GM21786 (cell line): ENCODE measurements at regions not wholly inside any gene's neighbourhood (a gene's known extent, or its start where the extent isn't known, plus 50 kb on each side); places are given as distances from the start of the nearest gene placed in this dataset.

Source experiments
- ATAC-seq: cut with Tn5 transposase; IDR thresholded peaks from one replicate; pipeline ENCODE4 v1.9.1; 2021; ENCODE audit not compliant: unreplicated experiment

DNA sequence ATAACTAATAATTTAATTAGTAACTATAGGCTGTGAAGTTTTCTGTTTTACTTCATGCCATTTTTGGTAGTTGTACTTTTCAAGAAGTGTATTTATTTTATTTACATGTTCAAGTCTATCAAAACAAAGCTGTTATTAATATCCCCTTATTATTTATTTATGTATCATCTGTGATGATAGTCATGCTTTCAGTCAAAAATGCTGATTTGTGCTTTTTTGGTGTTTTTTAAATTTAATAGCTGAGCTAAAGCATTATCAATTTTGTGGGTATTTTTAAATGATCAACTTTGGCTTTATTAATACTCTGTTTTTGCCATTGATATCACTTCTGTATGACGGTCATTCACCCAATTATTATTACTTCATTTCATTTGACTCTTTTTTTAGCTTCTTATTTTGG is 1229.2 kb upstream of the CADM2 start:
- no peak for ATAC-seq

GRCh38 chr3:83734656-83735055 is 1224.1 kb upstream of the CADM2 start:
- no peak for ATAC-seq

GRCh38 chr3:83738202-83738601 is 1220.6 kb upstream of the CADM2 start:
- ATAC-seq, result no peak

GRCh38 chr3:83740504-83740903 is 1218.3 kb upstream of the CADM2 start:
- ATAC-seq, result no peak

DNA sequence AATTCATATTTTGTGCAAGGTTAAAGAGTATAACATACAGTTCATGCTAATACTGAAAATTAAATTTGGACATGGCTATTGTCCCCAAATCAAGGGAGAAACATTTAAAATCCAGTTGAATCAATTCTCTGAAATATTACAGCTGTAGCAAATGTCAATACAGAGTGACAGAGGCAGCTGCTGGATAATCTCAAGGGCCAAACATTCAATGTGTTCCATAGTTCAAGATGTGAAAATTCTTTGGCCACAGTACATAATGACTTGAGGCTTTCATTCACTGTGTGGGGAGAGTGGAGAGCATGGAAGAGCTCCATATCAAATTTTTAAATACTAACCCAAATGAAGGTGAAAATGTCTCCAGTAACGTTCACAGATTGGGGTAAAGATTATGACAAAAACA is 1192.8 kb upstream of the CADM2 start:
- no peak for ATAC-seq

DNA sequence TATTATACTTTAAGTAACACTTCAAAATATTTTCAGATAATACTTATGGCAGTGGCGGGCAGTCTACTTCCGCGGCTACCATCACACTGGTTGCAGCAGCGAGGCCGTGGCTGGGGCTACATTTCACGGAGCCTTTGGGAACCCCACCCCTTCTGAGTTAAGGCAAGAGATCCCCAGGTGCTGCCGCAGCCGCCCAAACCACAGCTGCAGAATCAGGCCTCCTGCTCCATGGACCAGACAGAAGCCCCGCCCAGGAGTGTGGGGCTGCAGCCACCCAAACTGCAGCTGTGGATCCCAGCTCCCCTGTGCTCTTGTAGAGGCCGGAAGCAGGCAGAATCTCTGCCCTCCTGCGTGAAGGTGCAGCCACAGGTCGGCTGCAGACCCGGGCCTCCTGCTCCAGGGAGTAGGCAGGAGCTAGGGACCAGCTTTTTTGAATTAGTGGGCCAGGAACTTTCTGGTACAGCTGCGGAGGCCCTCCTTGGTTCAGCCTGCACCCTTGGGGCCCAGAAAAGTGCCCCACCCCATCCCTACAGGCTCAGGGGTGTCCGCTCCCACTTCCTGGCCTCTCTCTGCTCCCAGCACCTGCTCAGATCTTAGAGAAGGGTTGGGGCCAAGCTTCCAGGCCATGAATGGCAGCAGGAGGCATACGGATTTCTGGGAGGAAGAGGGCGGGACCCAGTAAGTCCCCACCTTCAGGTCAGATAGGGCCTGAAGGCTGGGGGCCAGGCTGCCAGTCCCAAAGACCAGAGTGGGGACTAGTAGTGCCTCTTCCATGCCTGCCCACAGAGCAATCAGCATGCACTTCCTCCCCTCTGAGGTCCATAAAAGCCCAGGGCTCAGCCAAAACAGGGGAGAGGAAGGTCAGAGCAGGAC is 1188.8 kb upstream of the CADM2 start:
- no peak for ATAC-seq

DNA sequence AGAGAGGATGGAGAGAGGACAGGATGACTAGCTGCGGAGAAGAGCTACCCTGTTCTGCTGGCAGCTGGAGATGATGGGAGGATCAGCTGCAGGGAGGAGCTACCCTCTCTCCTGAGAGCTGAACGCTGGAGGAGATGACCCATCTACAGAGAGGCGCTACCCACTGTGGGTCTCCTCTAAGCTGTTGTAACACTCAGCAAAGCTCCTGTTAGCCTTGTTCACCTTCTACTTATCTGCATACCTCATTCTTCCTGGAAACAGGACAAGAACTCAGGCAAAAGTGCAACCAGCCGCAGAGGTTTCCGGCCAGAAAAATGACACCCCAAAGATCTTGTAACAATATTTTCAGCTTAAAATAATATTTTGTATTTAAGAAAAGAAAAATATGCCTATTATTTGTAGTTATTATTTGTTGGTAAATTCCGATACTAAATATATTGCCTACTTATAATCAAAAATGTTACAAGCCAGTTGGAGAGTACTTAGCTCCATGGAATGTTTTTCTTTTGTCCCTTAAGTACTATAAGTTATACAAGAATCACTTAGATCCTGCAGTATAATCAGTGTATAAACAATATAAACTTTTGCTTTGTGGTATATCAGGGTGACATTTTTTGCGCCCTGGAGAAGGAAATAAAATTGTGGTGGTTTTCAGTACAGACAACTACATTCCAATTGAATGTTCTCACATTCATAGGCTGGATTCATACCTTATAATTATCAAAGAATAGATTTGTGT is 1188.0 kb upstream of the CADM2 start:
- ATAC-seq, result no peak

DNA sequence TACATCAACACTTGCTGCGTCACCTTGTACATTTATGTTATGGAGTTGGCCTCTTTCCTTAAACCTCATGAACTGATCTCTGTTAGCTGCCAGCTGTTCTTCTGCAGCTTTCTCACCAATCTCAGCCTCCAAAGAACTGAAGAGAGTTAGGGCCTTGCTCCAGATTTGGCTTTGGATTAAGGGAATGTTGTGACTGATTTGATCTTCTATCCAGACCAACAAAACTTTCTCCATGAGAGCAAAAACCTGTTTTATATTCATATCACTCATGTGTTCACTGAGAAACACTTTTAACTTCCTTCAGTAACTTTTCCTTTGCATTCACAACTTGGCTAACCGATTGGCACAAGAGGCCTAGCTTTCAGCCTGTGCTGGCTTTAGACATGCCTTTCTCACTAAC is 1156.0 kb upstream of the CADM2 start:
- no peak for ATAC-seq

DNA sequence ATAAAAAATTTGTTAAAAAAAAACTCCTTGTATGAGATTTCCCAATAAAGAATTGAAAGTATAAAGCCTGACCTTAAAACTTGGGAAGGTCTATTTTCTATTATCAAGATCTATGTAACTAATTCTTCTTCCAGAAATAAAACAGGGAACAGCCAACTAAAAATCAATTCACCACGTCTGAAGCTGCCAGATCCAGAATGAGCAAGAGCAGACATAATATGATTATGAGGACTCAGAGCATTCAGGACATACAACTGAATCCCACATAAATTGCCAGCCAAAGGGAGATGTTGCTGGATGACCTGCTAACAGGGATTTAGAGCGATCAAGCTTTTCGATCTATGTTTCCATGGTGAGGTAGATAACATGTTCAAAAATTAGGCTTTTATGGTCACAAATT is 1151.3 kb upstream of the CADM2 start:
- no peak for ATAC-seq

GRCh38 chr3:83813176-83813575 is 1145.6 kb upstream of the CADM2 start:
- ATAC-seq, result no peak

GRCh38 chr3:83816653-83817052 is 1142.1 kb upstream of the CADM2 start:
- ATAC-seq, result no peak

- no peak for ATAC-seq
Observed at GRCh38 chr3:83821506-83821905, 1137.3 kb upstream of the CADM2 start.

DNA sequence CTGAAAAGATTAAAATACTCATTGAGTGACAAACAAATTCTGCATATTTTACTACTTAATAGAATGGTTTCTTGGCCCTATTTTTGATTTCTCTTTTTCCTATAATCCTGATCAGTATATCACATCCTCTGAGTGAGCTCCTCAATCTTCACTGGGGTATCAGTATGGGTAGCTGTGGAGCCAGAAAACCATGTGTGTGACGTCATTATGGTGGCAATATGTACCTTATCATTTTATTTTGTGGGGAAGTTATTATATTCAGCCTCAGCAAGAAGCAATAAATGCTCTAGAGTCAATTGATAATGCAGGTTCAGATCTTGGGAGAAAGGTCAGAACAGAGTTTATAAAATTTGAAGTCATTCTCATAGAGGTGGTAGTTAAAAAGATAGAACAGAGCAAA is 1135.7 kb upstream of the CADM2 start:
- no peak for ATAC-seq

DNA sequence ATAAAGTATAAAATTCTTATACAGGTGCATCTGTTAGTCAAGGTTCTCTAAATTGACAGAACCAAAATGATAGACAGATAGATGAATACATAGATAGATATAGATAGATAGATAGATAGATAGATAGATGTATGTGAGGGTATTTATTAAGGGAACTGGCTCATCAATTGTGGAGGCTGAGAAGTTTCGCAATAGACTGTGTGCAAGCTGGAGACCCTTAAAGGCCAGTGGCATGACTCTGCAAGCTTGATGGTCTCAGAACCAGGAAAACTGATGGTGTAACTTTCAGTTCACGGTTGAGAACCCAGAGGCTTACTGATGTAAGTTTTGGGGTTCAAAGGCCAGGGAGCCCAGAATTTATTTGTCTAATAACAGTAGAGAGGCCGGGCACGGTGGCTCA is 1123.7 kb upstream of the CADM2 start:
- no peak for ATAC-seq

GRCh38 chr3:83842511-83842910 is 1116.3 kb upstream of the CADM2 start:
- ATAC-seq, result no peak

- ATAC-seq, result no peak
Observed at GRCh38 chr3:83843716-83844115, 1115.1 kb upstream of the CADM2 start.

DNA sequence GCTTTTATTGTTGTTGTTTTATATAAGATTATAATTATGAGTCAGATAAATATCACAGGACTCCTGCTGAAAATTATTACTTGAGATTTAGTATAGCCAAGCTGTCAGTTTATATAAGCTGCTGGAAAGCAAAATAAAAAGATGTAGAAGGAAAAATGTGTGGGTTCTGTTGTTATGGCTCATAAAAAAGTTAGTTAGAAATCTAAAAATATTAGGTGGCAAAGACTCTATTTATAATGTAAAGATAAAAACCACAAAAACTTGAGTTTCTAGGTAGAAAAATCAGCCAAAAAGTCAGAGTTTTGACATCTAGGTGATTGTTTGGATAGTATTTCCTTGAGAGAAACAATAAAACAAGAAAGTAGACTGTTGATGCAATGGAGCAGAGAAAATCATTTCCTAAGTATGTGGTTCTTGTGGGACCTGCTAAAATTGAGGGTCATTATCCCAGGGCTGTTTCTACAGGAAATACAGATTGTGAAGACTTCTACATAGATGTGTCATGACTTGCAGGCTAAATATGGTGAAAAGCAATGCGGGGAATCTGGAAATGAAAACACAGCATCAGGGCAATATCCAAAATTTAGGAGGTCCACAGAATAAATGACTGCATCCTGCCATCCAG is 1109.6 kb upstream of the CADM2 start:
- no peak for ATAC-seq

DNA sequence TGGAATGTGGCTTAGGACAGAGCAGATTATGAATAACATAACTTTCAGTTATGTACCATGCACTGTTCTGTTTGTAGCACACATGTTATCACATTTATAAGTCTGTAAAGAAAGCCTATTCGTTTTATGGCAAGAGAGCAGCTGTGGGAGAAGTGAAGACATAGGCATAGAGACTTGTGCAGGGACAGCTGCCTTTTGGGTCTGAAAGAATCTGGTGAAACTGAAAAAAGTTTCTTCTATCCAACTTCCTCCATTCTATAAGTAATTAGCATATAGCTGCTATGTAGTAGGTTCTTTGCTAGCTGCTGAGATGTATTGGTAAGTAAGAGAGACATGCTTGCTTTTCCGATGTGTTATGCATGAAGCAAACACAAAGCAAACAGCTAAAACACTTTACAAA is 1095.4 kb upstream of the CADM2 start:
- ATAC-seq, result no peak

DNA sequence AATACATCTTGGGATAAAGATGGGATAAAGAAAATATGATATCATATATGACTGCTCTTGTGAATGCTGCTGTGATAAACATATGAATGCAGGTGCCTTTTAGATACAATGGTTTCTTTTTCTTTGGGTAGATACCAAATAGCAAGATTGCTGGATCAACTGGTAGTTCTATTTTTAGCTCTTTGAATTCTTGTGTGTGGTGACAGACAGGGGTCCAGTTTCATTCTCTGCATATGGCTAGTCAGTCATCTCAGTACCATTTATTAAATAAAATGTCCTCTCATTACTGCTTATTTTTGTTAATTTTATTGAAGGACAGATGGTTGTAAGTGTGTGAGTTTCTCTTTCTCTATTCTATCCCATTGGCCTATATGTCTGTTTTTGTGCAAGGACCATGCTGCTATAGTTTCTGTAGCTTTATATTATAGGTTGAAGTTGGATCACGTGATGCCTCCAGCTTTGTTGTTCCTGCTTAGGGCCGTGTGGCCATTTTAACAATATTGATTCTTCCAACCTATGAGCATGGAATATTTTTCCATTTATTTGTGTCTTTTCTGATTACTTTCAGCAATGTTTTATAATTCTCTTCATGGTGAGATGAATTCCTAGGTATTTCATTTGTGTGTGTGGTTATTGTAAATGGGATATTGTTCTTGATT is 1089.8 kb upstream of the CADM2 start:
- no peak for ATAC-seq

DNA sequence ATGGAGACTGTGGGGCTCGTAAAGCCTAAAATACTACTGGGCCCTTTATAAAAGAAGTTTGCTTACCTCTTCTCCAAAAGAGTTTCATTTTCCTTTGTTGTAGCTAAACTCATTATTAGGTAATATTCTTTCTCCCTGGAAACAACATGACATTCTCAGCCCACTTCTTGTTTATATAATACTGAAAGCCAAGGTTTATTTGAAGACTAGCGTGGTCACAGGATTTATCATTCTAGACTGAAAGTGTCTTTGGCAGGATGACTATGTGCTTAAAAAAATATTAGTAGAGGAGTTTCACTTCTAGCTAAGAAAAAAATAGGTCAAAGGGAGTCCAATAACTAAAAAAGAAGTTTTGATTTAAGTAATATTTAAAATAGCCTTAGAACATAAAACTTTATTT is 1085.2 kb upstream of the CADM2 start:
- ATAC-seq, result no peak

DNA sequence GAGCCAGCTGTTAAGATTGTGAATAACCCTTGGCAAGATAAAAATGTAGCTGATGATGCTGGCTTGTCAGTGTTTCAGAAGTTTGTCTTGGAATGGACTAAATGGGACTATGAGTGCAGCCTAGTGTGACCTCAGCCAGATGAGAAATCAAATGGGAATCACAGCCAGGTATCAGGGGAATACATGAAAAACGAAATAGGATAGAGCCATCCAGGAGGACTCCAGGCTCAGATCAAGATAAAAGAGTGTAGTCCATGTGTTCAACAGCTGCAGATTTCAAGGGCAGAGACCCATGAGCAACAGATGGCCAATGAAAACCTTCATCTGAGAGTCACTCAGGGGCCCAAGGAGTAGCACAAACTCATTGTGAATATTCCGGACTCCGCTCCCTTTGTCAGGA is 1080.9 kb upstream of the CADM2 start:
- no peak for ATAC-seq
